ENCODE measurements at regions not wholly inside any gene's neighbourhood (a gene's known extent, or its start where the extent isn't known, plus 50 kb on each side); places are given as distances from the start of the nearest gene placed in this dataset.

DNA sequence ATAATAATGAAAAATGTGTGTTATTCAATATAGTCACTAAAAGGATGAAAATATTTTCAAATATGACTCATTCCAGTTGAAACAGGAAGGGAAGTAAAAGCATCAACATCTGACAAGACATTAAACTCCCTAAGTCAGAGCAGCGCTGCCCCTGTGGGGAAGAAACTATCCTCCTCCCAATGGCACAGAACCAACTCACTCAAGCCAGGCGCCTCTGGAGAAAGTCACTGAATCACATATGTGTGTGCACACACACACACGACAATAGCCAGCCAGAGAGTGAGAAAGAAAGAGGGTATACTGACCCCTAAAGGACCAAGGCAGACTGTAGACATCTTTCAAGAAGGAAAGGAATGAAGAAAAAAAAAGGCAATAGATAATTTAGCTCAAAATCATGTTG lies 126.9 kb downstream of the SETD4 start:
- no peak overlapping the region for H3K4me2 ChIP-seq (ENCODE audit: low read depth, low read length, poor library complexity, severe bottlenecking)
- H3K27me3 ChIP-seq (ENCODE audit: insufficient read depth, low read length, poor library complexity, severe bottlenecking) = no peaks in the 10 kb centered on the region
- H3K36me3 ChIP-seq (ENCODE audit: insufficient read depth, low read length) = no peaks in the 10 kb centered on the region
- H3K9ac ChIP-seq (ENCODE audit: low read depth, low read length, poor library complexity, severe bottlenecking) = no peak overlapping the region
- H3K79me2 ChIP-seq (ENCODE audit: insufficient read depth, low read length) = no peaks in the 10 kb centered on the region
- H3K9me3 ChIP-seq (ENCODE audit: insufficient read depth, low read depth, low read length) = no peaks in the 10 kb centered on the region
- H4K20me1 ChIP-seq (ENCODE audit: insufficient read depth, low read length, poor library complexity, severe bottlenecking) = no peaks in the 10 kb centered on the region
- peak; percentile 42 for TF ChIP-seq CTCF (conservative IDR thresholded peaks at IDR 0.05; ENCODE audit: low read length)
- no peak for TF ChIP-seq EZH2phosphoT487 (IDR thresholded peaks at IDR 0.05; ENCODE audit: borderline replicate concordance)
- no peak overlapping the region for H3K4me3 ChIP-seq (ENCODE audit: low read length, poor library complexity, severe bottlenecking)
- no peak overlapping the region for H2AFZ ChIP-seq (ENCODE audit: low read length)
- no peaks in the 10 kb centered on the region for H3F3A ChIP-seq (ENCODE audit: low read depth)
- peaks cover 6% of the 10 kb centered on the region for H3K4me1 ChIP-seq (ENCODE audit: insufficient read depth, low read length, poor library complexity, severe bottlenecking)
- no peaks in the 10 kb centered on the region for H3K9me2 ChIP-seq (replicated peaks; ENCODE audit: low read depth, low read length)

DNA sequence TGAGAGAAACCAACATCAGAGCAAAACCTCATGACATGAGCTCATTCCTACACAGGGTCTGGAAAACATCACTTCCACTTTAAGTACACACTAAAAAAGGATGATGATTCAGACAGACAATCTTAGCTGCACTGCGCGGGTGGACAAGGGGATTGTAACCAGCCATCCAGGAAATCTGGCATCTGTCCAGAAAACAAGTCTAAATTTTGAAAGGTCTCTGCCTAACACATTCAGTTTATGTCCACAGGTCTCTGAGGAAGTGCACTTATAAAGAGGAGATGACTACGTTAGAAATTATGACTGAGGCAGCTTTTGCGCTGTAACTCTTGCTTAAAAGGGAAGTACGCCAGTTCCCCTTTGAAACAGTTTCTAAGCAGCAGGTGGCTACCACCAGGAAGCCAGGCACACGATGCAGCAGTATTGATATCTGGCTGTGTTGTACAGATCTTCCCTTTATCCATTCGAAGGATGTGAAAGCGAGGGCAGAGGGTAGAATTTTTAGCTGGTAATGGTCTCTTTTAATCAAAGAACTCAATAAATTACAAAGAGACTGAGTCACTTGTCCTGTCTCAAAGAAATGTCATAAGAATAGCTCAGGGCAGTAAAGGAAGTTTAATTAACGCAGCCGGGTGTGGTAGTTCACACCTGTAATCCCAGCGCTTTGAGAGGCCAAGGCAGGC lies 128.0 kb downstream of the SETD4 start:
- H3K4me3 ChIP-seq (ENCODE audit: low read length, poor library complexity, severe bottlenecking) = no peak overlapping the region
- peaks cover 6% of the 10 kb centered on the region for H3K4me1 ChIP-seq (ENCODE audit: insufficient read depth, low read length, poor library complexity, severe bottlenecking)
- H3K9me3 ChIP-seq (ENCODE audit: insufficient read depth, low read depth, low read length) = no peaks in the 10 kb centered on the region
- H3K4me2 ChIP-seq (ENCODE audit: low read depth, low read length, poor library complexity, severe bottlenecking) = peak overlapping the region; percentile 19
- H4K20me1 ChIP-seq (ENCODE audit: insufficient read depth, low read length, poor library complexity, severe bottlenecking) = no peaks in the 10 kb centered on the region
- H3K9ac ChIP-seq (ENCODE audit: low read depth, low read length, poor library complexity, severe bottlenecking) = no peak overlapping the region
- no peaks in the 10 kb centered on the region for H3F3A ChIP-seq (ENCODE audit: low read depth)
- no peaks in the 10 kb centered on the region for H3K27me3 ChIP-seq (ENCODE audit: insufficient read depth, low read length, poor library complexity, severe bottlenecking)
- 0 out of 2 replicates have a peak overlapping the region, but pooled peaks have one; percentile 50 for H2AFZ ChIP-seq (ENCODE audit: low read length)
- no peaks in the 10 kb centered on the region for H3K79me2 ChIP-seq (ENCODE audit: insufficient read depth, low read length)
- no peaks in the 10 kb centered on the region for H3K9me2 ChIP-seq (replicated peaks; ENCODE audit: low read depth, low read length)
- no peak for TF ChIP-seq EZH2phosphoT487 (IDR thresholded peaks at IDR 0.05; ENCODE audit: borderline replicate concordance)
- no peak for TF ChIP-seq CTCF (conservative IDR thresholded peaks at IDR 0.05; ENCODE audit: low read length)
- no peaks in the 10 kb centered on the region for H3K36me3 ChIP-seq (ENCODE audit: insufficient read depth, low read length)

- no peaks in the 10 kb centered on the region for H3K36me3 ChIP-seq (ENCODE audit: insufficient read depth, low read length)
- no peak overlapping the region for H3K4me2 ChIP-seq (ENCODE audit: low read depth, low read length, poor library complexity, severe bottlenecking)
- TF ChIP-seq CTCF (conservative IDR thresholded peaks at IDR 0.05; ENCODE audit: low read length) (no peak), EZH2phosphoT487 (IDR thresholded peaks at IDR 0.05; ENCODE audit: borderline replicate concordance) (no peak)
- no peaks in the 10 kb centered on the region for H3K79me2 ChIP-seq (ENCODE audit: insufficient read depth, low read length)
- H3K27me3 ChIP-seq (ENCODE audit: insufficient read depth, low read length, poor library complexity, severe bottlenecking) = no peaks in the 10 kb centered on the region
- no peak overlapping the region for H3K9ac ChIP-seq (ENCODE audit: low read depth, low read length, poor library complexity, severe bottlenecking)
- no peak overlapping the region for H3K4me3 ChIP-seq (ENCODE audit: low read length, poor library complexity, severe bottlenecking)
- no peak overlapping the region for H2AFZ ChIP-seq (ENCODE audit: low read length)
- no peaks in the 10 kb centered on the region for H4K20me1 ChIP-seq (ENCODE audit: insufficient read depth, low read length, poor library complexity, severe bottlenecking)
- H3K9me3 ChIP-seq (ENCODE audit: insufficient read depth, low read depth, low read length) = no peaks in the 10 kb centered on the region
- H3K9me2 ChIP-seq (replicated peaks; ENCODE audit: low read depth, low read length) = no peaks in the 10 kb centered on the region
- H3K4me1 ChIP-seq (ENCODE audit: insufficient read depth, low read length, poor library complexity, severe bottlenecking) = peaks cover 16% of the 10 kb centered on the region
- H3F3A ChIP-seq (ENCODE audit: low read depth) = no peaks in the 10 kb centered on the region
These were observed 130.4 kb downstream of the SETD4 start for GRCh38 chr21:35929901-35930300.
